ENCODE measurements at regions not wholly inside any gene's neighbourhood (a gene's known extent, or its start where the extent isn't known, plus 50 kb on each side); places are given as distances from the start of the nearest gene placed in this dataset.

- DNase-seq (ENCODE audit: low read depth in 1 of 2, low spot score in 2 of 2) = no peak
Observed at GRCh38 chr1:79161077-79161476, 154.5 kb upstream of the ADGRL4 start.

More at GRCh38 chr1:79161077-79161476, 154.5 kb upstream of the ADGRL4 start:
- Histone ChIP-seq H3K4me2 (ENCODE audit: insufficient read depth in 1 of 2, low read depth in 2 of 2, low read length in 2 of 2) (no peak overlapping the region), H3K14ac (ENCODE audit: insufficient read length) (no peak overlapping the region), H3K27me3 (replicated peaks in 1 of 4; ENCODE audit: control insufficient read depth in 3 of 4, extremely low read depth in 1 of 4, insufficient read depth in 3 of 4, low read length in 3 of 4) (no peaks in the 10 kb centered on the region), H3K27ac (ENCODE audit: low read depth, low read length) (no peak overlapping the region), H2BK12ac (ENCODE audit: low read depth, low read length) (no peak overlapping the region), H2BK120ac (replicated peaks; ENCODE audit: low read depth, low read length) (no peak overlapping the region), H3K36me3 (ENCODE audit: control insufficient read depth in 2 of 4, insufficient read depth in 4 of 4, low read length in 3 of 4) (no peaks in the 10 kb centered on the region; a peak in 1 of 8 replicates), H3K56ac (replicated peaks; ENCODE audit: insufficient read length, low read depth, low read length) (no peak overlapping the region), H3K79me2 (ENCODE audit: control insufficient read depth in 1 of 2, insufficient read depth in 2 of 2, low read length in 2 of 2) (no peaks in the 10 kb centered on the region), H2BK5ac (ENCODE audit: low read depth, low read length) (no peak overlapping the region), H3K79me1 (ENCODE audit: low read depth, low read length) (no peaks in the 10 kb centered on the region), H2BK15ac (ENCODE audit: low read length) (no peak overlapping the region), H3K23me2 (ENCODE audit: low read depth, low read length) (no peaks in the 10 kb centered on the region), H3K4me1 (replicated peaks in 1 of 4; ENCODE audit: control insufficient read depth in 3 of 4, insufficient read depth in 4 of 4, low read length in 3 of 4) (no peaks in the 10 kb centered on the region), H3K23ac (ENCODE audit: insufficient read length) (no peak overlapping the region), H4K8ac (ENCODE audit: extremely low read depth, insufficient read depth, low read length) (no peak overlapping the region), H3K9me3 (ENCODE audit: insufficient read depth in 2 of 2, low read depth in 1 of 2, low read length in 1 of 2) (peaks cover 4 to 6% of the 10 kb centered on the region in 2 experiments; a peak in 2 of 4 replicates), H4K20me1 (replicated peaks in 1 of 2; ENCODE audit: control insufficient read depth in 1 of 2, insufficient read depth in 2 of 2, low read length in 2 of 2) (no peaks in the 10 kb centered on the region), H3K4ac (replicated peaks; ENCODE audit: insufficient read length, low read depth, low read length) (no peak overlapping the region), H4K91ac (replicated peaks; ENCODE audit: insufficient read length, low read length) (no peak overlapping the region), H2BK20ac (ENCODE audit: low read length) (no peak overlapping the region), H3K18ac (ENCODE audit: extremely low read depth, low read length) (no peak overlapping the region), H2AK5ac (ENCODE audit: low read depth, low read length) (no peak overlapping the region), H3K9ac (replicated peaks in 1 of 4; ENCODE audit: extremely low read depth in 1 of 4, low read depth in 3 of 4, low read length in 3 of 4) (no peak overlapping the region), H3K4me3 (ENCODE audit: extremely low read depth in 1 of 4, insufficient read depth in 2 of 4, low read depth in 3 of 4, low read length in 4 of 4) (no peak overlapping the region), H4K5ac (ENCODE audit: insufficient read length, low read depth, low read length) (no peak overlapping the region), H2AFZ (ENCODE audit: low read length) (no peak overlapping the region)
- no peak for FAIRE-seq
- TF ChIP-seq NANOG (IDR thresholded peaks at IDR 0.05; ENCODE audit: insufficient read depth, low read depth, low read length, poor library complexity, severe bottlenecking) (no peak), SIRT6 (IDR thresholded peaks at IDR 0.05; ENCODE audit: low read length) (no peak)
- ChIA-PET POLR2A (ENCODE audit: partially characterized antibody) (no interaction called here), CTCF (ENCODE audit: partially characterized antibody) (no interaction called here)

Measured in H1 (cell line).